ENCODE measurements at regions not wholly inside any gene's neighbourhood (a gene's known extent, or its start where the extent isn't known, plus 50 kb on each side); places are given as distances from the start of the nearest gene placed in this dataset.
A peak's percentile ranks its signal among the peaks of the same experiment; 100 is the strongest.

DNA sequence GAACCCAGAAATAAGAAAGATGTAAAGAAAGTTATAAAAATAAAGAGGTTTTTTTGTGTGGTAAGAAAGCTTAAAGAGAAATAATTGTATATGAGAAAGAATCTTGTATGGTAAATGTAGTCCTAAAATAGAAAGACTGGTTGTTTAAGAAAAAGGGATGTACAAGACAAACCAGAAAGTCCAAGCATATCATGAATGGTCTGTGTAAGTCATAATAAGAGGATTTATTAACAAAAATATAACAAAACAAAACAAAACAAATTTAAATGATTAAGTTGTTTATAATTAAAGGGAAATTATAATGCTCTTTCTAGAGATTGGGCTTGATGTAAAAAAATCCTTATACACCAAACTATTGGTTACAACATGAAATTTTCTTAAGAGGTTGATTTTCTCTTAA, 590.4 kb upstream of the PTGER4 start:
- Histone ChIP-seq H4K20me1 (ENCODE audit: low read length) (no peaks in the 10 kb centered on the region), H3K27ac (ENCODE audit: low read length) (no peak overlapping the region), H3K9me3 (ENCODE audit: low read length) (peaks cover 22% of the 10 kb centered on the region), H3K36me3 (ENCODE audit: low read depth, low read length) (peaks cover 17% of the 10 kb centered on the region; the same call in 1 of the 2 replicates), H3K4me1 (ENCODE audit: insufficient read depth, low read length) (no peaks in the 10 kb centered on the region), H3K4me2 (ENCODE audit: low read length) (no peak overlapping the region), H3K79me2 (ENCODE audit: low read length) (no peaks in the 10 kb centered on the region), H3F3A (ENCODE audit: low read length, unreplicated experiment) (no peaks in the 10 kb centered on the region), H3K27me3 (ENCODE audit: low read length) (no peaks in the 10 kb centered on the region), H3K9ac (ENCODE audit: low read length) (no peak overlapping the region), H3K9me2 (replicated peaks; ENCODE audit: low read length) (no peaks in the 10 kb centered on the region), H2AFZ (ENCODE audit: low read length) (no peak overlapping the region), H3K4me3 (ENCODE audit: low read length) (no peak overlapping the region)
- ChIA-PET CTCF (no interaction called here), POLR2A (ENCODE audit: unreplicated experiment) (no interaction called here)
- TF ChIP-seq, protein P1, sequence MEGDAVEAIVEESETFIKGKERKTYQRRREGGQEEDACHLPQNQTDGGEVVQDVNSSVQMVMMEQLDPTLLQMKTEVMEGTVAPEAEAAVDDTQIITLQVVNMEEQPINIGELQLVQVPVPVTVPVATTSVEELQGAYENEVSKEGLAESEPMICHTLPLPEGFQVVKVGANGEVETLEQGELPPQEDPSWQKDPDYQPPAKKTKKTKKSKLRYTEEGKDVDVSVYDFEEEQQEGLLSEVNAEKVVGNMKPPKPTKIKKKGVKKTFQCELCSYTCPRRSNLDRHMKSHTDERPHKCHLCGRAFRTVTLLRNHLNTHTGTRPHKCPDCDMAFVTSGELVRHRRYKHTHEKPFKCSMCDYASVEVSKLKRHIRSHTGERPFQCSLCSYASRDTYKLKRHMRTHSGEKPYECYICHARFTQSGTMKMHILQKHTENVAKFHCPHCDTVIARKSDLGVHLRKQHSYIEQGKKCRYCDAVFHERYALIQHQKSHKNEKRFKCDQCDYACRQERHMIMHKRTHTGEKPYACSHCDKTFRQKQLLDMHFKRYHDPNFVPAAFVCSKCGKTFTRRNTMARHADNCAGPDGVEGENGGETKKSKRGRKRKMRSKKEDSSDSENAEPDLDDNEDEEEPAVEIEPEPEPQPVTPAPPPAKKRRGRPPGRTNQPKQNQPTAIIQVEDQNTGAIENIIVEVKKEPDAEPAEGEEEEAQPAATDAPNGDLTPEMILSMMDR (conservative IDR thresholded peaks at IDR 0.05; ENCODE audit: low read depth, low read length), result no peak
- TF ChIP-seq EZH2phosphoT487 (IDR thresholded peaks at IDR 0.05; ENCODE audit: borderline replicate concordance, low read length) (no peak), EZH2 (IDR thresholded peaks at IDR 0.05; ENCODE audit: low read length, unreplicated experiment) (no peak)
- DNase-seq (peak; percentile 37), ATAC-seq (no peak)
- intact Hi-C loops (cut with micrococcal nuclease), result no loop called here
- no TSS peak for BruUV-seq (replicated peaks)

DNA sequence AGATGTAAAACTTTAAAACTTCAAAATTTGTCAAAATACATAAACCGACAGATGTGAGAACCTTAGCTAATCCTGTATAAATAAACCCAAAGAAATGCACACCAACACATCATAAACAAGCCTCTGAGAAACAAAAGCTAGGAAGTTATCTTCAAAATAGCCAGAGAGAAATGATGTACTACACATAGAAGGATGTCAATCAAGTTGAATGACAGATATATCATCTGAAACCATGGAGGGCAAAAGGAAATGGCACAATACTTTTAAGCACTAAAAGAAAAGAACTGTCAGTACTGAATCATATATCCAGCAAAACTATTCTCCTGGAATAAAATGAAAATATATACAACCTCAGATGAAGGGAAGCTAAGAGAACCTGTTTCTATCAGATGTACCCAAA, 595.1 kb upstream of the PTGER4 start:
- Histone ChIP-seq H3K36me3 (ENCODE audit: low read depth, low read length) (peaks cover 10% of the 10 kb centered on the region; the same call in 1 of the 2 replicates), H3K4me3 (ENCODE audit: low read length) (no peak overlapping the region), H3K4me1 (ENCODE audit: insufficient read depth, low read length) (no peaks in the 10 kb centered on the region), H3K27me3 (ENCODE audit: low read length) (no peaks in the 10 kb centered on the region), H4K20me1 (ENCODE audit: low read length) (no peaks in the 10 kb centered on the region), H3K27ac (ENCODE audit: low read length) (no peak overlapping the region), H3K9me2 (replicated peaks; ENCODE audit: low read length) (no peaks in the 10 kb centered on the region), H3K79me2 (ENCODE audit: low read length) (no peaks in the 10 kb centered on the region), H2AFZ (ENCODE audit: low read length) (no peak overlapping the region), H3K9ac (ENCODE audit: low read length) (no peak overlapping the region), H3K9me3 (ENCODE audit: low read length) (peaks cover 14% of the 10 kb centered on the region), H3K4me2 (ENCODE audit: low read length) (no peak overlapping the region), H3F3A (ENCODE audit: low read length, unreplicated experiment) (no peaks in the 10 kb centered on the region)
- ATAC-seq (no peak), DNase-seq (no peak)
- ChIA-PET POLR2A (ENCODE audit: unreplicated experiment) (no interaction called here), CTCF (no interaction called here)
- TF ChIP-seq EZH2phosphoT487 (IDR thresholded peaks at IDR 0.05; ENCODE audit: borderline replicate concordance, low read length) (no peak), EZH2 (IDR thresholded peaks at IDR 0.05; ENCODE audit: low read length, unreplicated experiment) (no peak)
- TF ChIP-seq, protein P1 (conservative IDR thresholded peaks at IDR 0.05; ENCODE audit: low read depth, low read length), result no peak
- BruUV-seq (replicated peaks), result no TSS peak
- intact Hi-C loops (cut with micrococcal nuclease), result no loop called here

DNA sequence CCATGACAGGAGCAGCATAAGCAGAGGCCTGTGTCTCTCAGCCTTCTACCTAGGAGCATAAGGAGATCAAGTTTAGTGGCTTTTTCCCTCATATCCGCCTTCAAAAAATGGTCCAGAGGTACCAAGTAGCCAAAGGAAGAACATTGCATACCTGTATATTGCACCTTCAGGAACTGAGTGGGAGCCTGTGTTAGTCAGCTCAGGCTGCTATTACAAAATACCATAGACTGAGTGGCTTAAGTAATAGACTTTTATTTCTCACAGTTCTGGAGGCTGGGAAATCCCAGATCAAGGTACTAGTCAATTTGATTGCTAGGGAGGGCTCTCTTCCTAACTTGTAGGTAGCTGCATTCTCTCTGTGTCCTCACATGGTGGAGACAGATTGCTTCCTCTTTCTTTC, 597.4 kb upstream of the PTGER4 start:
- no peak for ATAC-seq

More for the DNA sequence above, 597.4 kb upstream of the PTGER4 start:
- no peaks in the 10 kb centered on the region for H4K20me1 ChIP-seq (ENCODE audit: low read length)
- no peak overlapping the region for H3K27ac ChIP-seq (ENCODE audit: low read length)
- TF ChIP-seq EZH2 (IDR thresholded peaks at IDR 0.05; ENCODE audit: low read length, unreplicated experiment), result no peak
- TF ChIP-seq EZH2phosphoT487 (IDR thresholded peaks at IDR 0.05; ENCODE audit: borderline replicate concordance, low read length), result no peak
- TF ChIP-seq, protein P1 (conservative IDR thresholded peaks at IDR 0.05; ENCODE audit: low read depth, low read length), result no peak
- intact Hi-C loops (cut with micrococcal nuclease), result no loop called here
- H3K9me3 ChIP-seq (ENCODE audit: low read length), result no peaks in the 10 kb centered on the region
- ChIA-PET POLR2A (ENCODE audit: unreplicated experiment) (no interaction called here), CTCF (no interaction called here)
- no peaks in the 10 kb centered on the region for H3K4me1 ChIP-seq (ENCODE audit: insufficient read depth, low read length)
- H3K9ac ChIP-seq (ENCODE audit: low read length), result no peak overlapping the region
- no peaks in the 10 kb centered on the region for H3K9me2 ChIP-seq (replicated peaks; ENCODE audit: low read length)
- no peak for DNase-seq
- no peaks in the 10 kb centered on the region; the same call in 1 of the 2 replicates for H3K36me3 ChIP-seq (ENCODE audit: low read depth, low read length)
- BruUV-seq (replicated peaks), result no TSS peak
- no peaks in the 10 kb centered on the region for H3K79me2 ChIP-seq (ENCODE audit: low read length)
- no peak overlapping the region for H2AFZ ChIP-seq (ENCODE audit: low read length)
- H3F3A ChIP-seq (ENCODE audit: low read length, unreplicated experiment), result no peaks in the 10 kb centered on the region
- no peaks in the 10 kb centered on the region for H3K27me3 ChIP-seq (ENCODE audit: low read length)
- no peak overlapping the region for H3K4me2 ChIP-seq (ENCODE audit: low read length)
- no peak overlapping the region for H3K4me3 ChIP-seq (ENCODE audit: low read length)
